OCI-M2 (cell line): ENCODE measurements at regions not wholly inside any gene's neighbourhood (a gene's known extent, or its start where the extent isn't known, plus 50 kb on each side); places are given as distances from the start of the nearest gene placed in this dataset.

Experiments
- DNase-seq: peaks from one replicate; lab custom pipeline; 2025; ENCODE audit not compliant: unreplicated experiment; lab: John Stamatoyannopoulos, UW

DNA sequence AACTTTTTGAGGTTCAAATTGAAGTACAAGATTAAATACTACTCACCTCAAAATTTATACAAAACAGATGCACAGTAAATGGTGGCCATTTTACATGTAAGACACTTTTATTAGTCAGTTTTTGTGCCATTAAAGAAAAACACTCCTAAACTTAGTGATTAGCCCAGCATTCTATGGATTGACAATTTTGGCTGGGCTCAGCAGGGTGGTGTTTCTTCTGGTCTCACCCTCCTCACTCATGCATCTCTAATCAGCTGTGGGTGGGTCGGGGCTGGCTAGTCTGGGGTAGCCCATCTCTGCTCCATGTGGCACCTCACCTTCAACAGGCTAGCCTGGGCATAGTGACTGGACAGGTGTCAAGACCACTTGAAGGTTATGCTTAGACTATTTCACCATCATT lies 71.6 kb upstream of the BTBD3 start:
- DNase-seq = no peak

DNA sequence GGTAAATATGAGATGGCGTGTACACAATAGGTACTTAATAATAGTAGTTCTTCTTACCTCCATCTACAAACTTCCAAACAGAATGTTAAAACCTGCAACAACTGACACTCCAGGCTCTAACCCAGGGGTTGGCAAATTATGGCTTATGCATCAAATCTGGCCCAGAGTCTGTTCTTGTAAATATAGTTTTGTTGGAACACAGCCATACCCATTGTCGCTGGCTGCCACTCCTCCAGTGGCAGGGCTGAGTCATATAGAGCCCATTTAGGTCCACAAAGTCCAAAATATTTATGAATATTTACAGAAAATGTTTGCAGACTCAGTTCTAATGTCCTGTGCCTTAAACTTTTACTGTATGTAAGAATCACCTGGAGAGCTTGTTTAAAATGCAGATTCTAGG lies 69.9 kb upstream of the BTBD3 start:
- DNase-seq = no peak

DNA sequence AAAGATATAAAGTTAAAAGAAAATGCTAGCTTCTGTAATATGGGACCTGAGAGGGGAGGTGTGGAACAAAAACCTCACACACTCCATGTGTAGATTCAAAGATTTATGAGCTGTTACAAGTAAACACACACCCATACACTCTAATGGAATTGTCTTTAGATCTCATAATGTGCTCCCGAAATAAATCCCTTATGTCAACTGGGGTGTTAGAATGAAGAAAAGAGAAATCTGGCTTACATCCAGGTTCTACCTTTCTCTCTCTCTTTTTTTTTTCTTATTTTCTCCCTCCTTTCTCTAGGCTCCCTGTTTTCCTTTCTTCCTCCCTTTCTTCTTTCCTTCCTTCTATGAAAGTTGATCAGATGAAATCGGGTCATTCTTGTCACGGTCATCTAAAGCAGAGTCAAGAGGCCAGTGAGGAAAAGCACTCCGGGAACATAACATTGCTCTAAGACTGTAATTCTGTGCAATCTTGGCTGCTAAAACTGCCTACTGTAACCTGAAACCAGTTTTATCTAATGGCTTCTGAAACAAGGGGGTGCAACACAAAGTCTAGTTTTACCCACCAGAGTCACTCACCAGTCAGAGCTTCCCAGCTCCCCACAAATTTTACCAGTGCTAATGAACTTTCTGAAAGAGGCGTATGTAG lies 68.3 kb upstream of the BTBD3 start:
- no peak for DNase-seq

DNA sequence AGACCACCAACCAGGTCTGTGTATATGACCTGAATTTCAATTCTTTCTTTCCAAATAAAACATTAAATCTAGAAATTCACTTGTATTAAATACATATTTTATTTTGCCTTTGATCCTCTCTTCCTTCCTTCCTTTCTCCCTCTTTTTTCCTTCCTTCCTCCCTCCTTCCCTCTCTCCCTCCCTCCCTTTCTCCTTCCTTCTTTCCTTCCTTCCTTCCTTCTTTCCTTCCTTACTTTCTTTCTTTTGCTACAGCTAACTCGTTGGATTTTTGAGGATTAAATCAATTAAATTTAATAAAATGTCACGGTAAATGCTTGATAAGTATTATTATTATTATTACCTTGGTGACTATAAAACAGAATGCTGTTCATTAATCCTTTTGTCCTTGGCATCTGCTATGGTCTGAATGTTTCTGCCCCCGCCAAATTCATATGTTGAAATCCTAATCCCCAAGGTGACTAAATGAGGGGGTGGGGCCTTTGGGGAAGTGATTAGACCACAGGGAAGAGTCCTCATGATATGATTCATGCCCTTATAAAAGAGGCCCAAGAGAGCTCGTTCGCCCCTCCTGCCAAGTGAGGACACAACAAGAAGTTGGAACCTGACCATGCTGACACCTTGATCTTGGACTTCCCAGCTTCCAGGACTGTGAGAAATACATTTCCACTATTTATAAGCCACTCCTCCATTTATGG lies 67.6 kb upstream of the BTBD3 start:
- DNase-seq = no peak

DNA sequence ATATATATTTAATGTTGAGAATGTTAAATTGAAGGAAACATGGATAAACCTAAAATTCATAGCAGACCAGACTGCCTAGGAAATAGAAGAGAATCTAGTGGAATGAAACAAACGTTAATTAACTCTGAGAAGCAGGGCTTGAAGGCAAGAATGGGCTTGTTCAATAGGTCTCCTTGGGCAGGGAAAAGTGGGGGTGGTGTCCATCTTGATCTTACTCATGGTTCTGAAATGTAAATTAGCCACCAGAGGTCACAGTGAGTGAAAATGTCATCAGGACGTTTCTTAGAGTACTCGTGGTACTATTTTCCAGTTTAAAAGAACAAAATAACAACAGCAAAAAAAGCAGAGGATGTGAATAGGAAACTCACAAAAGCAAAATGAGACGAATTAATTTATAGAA lies 66.8 kb upstream of the BTBD3 start:
- DNase-seq = no peak

DNA sequence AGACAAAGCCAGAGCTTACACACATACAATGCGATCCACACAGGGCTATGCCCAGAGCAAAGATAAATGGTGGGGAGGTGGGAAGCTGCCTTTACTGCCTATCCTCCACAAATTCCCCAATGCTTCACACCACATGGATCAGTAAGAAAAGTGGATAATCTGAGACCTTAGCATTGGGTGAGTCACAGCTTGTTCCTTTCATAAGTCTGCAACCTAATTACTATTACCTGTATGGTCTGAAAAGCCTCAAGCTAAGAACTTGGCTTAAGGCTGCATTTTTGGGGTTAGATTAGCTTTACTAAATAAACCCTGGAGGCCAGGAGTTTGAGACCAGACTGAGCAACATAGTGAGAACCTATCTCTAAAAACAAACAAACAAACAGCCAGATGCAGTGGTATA lies 66.0 kb upstream of the BTBD3 start:
- DNase-seq = no peak

DNA sequence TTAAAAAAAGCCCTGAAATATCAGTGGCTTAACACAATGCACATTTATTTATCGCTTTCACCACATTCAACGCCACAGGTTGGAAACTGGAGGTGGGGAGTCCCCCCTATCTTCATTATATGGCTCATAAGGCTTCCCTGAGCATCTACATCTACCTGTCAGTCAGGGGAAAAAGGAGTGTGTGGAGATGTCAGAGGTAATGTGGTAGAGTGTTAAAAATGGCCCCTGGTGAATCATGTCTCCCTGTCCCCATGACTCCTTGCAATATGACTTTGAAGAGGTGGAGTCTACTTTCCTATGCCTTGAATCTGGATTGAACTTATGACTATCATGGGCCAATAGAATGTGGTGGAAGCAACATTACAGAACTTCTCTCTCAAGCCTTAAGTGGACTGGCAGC lies 65.5 kb upstream of the BTBD3 start:
- DNase-seq = no peak

DNA sequence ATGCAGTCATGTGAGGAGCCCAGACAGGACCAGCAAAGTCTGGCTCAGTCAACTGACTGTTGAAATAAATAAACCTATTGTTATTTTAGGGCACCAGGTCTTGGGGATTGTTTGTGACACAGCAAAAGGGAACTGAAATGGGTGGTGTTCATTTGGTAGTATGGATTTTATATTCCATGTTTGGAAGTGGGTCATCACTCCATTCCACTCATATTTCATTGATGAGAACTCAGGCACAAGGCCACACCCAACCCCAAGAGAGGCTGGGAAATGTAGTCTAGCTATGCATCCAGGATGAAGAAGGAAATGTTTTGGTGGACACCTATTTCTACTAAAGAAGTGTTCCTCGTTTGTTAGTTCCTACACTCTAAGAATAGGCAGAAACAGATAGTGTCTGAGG lies 64.9 kb upstream of the BTBD3 start:
- DNase-seq = no peak

DNA sequence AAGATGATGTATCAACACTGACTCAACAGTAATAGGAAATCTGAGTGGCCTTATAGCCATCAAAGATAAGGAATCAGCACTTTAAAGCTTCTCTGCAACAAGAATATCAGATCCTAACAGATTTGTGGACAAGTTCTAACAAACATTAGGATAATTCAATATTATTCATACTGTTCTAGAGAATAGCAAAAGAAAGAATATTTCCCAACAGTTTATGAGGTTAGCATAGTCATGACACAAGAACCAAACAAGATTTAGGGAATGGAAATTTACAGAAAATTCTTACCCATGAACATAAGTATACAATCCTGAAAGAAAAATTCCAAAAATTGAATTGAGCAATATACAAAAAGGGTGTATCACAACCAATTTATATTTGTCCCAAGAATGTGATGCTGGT lies 64.3 kb upstream of the BTBD3 start:
- DNase-seq = no peak

DNA sequence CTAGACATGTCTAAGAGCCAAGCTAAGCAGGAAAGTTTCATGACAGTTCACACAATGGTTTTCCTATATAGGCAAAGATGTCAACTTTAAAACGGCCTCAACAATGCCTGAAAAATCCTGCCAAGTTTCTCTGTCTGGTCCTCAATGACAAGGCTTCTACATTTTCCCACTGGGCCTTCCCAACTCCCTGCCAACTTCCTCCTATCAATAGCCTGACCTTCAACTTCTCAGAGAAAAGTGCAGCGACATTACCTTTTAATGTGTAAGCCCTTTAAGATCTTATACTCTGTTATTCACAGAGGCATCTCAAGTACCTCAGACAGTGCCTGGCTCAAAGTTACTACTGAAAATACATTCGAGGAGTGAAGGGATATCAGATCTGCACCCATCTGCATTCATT lies 56.2 kb upstream of the BTBD3 start:
- no peak for DNase-seq

DNA sequence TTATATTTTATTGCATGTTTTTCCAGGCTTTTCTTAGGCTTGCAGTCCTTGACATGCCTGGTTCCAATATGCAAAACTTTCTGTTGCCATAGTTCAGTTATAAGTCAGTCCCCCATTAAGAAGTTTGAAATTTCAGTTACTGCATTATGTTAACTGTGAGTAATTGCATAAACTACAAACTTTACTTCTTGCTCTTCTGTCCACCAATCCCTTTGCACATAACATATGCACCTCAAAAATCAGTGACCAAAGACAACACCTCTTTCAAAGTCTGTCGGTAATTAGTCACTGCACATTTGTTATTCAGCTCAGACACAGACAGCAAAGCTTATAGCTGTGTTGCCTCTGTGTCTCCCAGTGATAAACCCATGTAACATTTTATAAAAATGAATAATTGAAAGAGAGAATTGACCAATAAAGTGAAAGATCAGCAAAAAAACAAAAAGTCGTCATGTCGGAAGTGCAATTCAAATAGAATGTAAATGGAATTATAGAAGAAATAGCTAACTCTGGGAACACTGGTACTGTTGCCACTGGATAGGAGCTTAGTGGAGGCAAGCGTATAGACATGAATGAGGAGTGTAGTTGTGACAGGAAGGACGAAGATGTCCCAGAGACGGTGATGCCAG lies 50.3 kb upstream of the BTBD3 start:
- DNase-seq = no peak
